A673 (cell line): ENCODE measurements at regions not wholly inside any gene's neighbourhood (a gene's known extent, or its start where the extent isn't known, plus 50 kb on each side); places are given as distances from the start of the nearest gene placed in this dataset.

Source experiments
- BruUV-seq: library from RNA; stranded (reverse); fragments of 400-500 nt; replicated peaks from 2 replicates; lab custom pipeline; 2021; lab: Mats Ljungman, UMichigan
- CTCF ChIA-PET: fragments of 300-600 bp; sonication (Branson Sonifier 250); formaldehyde crosslinking; loops from one replicate; lab custom pipeline; 2022; ENCODE audit warnings: antibody characterized with exemption; lab: Charles Lee
- POLR2A ChIA-PET: fragments of 300-600 bp; sonication (Branson Sonifier 250); formaldehyde crosslinking; loops from one replicate; lab custom pipeline; 2022; ENCODE audit warnings: antibody characterized with exemption; ENCODE audit not compliant: low non-redundant PET; lab: Charles Lee
- DNase-seq: peaks from one replicate; pipeline ENCODE4 v3.0.0-alpha.2; 2015; ENCODE audit warnings: low spot score
- H3K27ac ChIP-seq: fragments of 200-600 bp; sonication (generic); 2 replicates; pipeline ENCODE4 v1.5.1; 2016; ENCODE audit warnings: mixed run types, low read depth, mild to moderate bottlenecking, mixed read lengths, antibody characterized with exemption, low read length; ENCODE audit not compliant: poor library complexity, severe bottlenecking
- H3K27me3 ChIP-seq: fragments of 200-600 bp; sonication (generic); replicated peaks from 2 replicates; pipeline ENCODE4 v1.6.1; 2017; ENCODE audit warnings: mixed run types, low read depth, mild to moderate bottlenecking, mixed read lengths, antibody characterized with exemption, low read length; ENCODE audit not compliant: insufficient read depth, poor library complexity
- H3K36me3 ChIP-seq: fragments of 200-600 bp; sonication (generic); 2 replicates; pipeline ENCODE4 v1.6.1; 2016; ENCODE audit warnings: mixed run types, mild to moderate bottlenecking, mixed read lengths, antibody characterized with exemption, low read length; ENCODE audit not compliant: insufficient read depth, poor library complexity, severe bottlenecking
- H3K4me1 ChIP-seq: fragments of 200-600 bp; sonication (generic); 2 replicates; pipeline ENCODE4 v1.6.1; 2017; ENCODE audit warnings: mixed run types, mild to moderate bottlenecking, mixed read lengths, antibody characterized with exemption, low read length; ENCODE audit not compliant: insufficient read depth, poor library complexity, severe bottlenecking
- H3K4me3 ChIP-seq: fragments of 200-600 bp; sonication (generic); 2 replicates; pipeline ENCODE4 v1.5.1; 2016; ENCODE audit warnings: low read depth, mixed run types, mild to moderate bottlenecking, mixed read lengths, low read length; ENCODE audit not compliant: poor library complexity, severe bottlenecking
- H3K9me3 ChIP-seq: fragments of 200-600 bp; sonication (generic); 2 replicates; pipeline ENCODE4 v1.6.1; 2016; ENCODE audit warnings: mixed run types, low read depth, mild to moderate bottlenecking, mixed read lengths, antibody characterized with exemption, low read length; ENCODE audit not compliant: poor library complexity, severe bottlenecking
- EZH2 ChIP-seq: fragments of 200-600 bp; sonication (generic); IDR thresholded peaks from 2 replicates; pipeline ENCODE4 v1.6.1; 2017; ENCODE audit warnings: borderline replicate concordance, low read depth, mild to moderate bottlenecking, mixed read lengths, antibody characterized with exemption, low read length; ENCODE audit not compliant: poor library complexity, severe bottlenecking
- intact Hi-C: fragments of 100-400 bp; cut with micrococcal nuclease; formaldehyde crosslinking; loops from one replicate; pipeline ENCODE4 v1.10.0; 2022; ENCODE audit not compliant: unreplicated experiment
- TF ChIP-seq, protein P1 (sequence below): fragments of 300-800, 200-600 bp; sonication (generic); conservative IDR thresholded peaks from 2 replicates; pipeline ENCODE4 v1.5.1; 2017; ENCODE audit warnings: low read depth, mild to moderate bottlenecking, antibody characterized with exemption, low read length, moderate library complexity, mixed read lengths

DNA sequence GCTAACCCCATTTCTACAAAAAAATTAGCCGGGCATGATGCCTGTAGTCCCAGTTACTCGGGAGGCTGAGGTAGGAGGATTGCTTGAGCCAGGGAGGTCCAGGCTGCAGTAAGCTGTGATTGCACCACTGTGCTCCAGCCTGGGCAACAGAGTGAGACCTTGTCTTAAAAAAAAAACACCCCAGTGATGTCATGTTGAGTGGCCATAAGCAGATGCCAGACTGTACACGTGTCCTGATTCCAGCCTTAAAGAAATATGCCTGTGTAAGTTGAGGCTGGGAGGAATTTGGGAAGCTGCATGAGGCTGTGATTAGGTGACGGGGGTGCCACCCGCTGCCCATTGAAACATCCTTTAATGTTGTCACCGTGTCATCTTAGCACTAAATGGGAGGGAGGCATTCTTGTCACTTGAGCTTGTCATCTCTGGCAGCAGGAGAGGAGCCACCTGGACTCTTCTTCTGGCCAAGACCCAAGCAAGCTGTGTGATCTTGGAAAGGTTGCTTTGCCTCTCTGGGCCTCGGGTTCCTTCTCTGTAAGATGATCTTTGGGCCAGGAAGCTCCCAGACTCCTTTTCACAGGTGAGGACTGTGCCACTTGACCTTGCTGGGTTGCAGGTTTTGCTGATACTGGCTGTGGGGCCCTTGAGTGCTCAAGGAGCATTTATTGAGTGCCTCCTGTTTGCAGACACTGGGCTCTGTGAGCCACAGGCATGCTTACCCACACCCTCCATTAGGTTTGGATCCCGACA, 98.3 kb upstream of the CIBAR2 start:
- H3K27ac ChIP-seq, result no peak overlapping the region
- POLR2A ChIA-PET, result no interaction called here
- CTCF ChIA-PET, result interaction anchor here (0.6 kb wide), 1 partner anchor 24 kb away, joined by 4 read pairs; no protein-coding TSS in a partner anchor
- H3K9me3 ChIP-seq, result no peaks in the 10 kb centered on the region
- no peaks in the 10 kb centered on the region for H3K27me3 ChIP-seq
- peaks cover 9% of the 10 kb centered on the region for H3K4me1 ChIP-seq
- H3K36me3 ChIP-seq, result no peaks in the 10 kb centered on the region
- intact Hi-C loops, result no loop called here
- no peak for DNase-seq
- BruUV-seq, result no TSS peak
- TF ChIP-seq EZH2, result no peak
- TF ChIP-seq, protein P1, sequence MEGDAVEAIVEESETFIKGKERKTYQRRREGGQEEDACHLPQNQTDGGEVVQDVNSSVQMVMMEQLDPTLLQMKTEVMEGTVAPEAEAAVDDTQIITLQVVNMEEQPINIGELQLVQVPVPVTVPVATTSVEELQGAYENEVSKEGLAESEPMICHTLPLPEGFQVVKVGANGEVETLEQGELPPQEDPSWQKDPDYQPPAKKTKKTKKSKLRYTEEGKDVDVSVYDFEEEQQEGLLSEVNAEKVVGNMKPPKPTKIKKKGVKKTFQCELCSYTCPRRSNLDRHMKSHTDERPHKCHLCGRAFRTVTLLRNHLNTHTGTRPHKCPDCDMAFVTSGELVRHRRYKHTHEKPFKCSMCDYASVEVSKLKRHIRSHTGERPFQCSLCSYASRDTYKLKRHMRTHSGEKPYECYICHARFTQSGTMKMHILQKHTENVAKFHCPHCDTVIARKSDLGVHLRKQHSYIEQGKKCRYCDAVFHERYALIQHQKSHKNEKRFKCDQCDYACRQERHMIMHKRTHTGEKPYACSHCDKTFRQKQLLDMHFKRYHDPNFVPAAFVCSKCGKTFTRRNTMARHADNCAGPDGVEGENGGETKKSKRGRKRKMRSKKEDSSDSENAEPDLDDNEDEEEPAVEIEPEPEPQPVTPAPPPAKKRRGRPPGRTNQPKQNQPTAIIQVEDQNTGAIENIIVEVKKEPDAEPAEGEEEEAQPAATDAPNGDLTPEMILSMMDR, result no peak
- no peak overlapping the region for H3K4me3 ChIP-seq

DNA sequence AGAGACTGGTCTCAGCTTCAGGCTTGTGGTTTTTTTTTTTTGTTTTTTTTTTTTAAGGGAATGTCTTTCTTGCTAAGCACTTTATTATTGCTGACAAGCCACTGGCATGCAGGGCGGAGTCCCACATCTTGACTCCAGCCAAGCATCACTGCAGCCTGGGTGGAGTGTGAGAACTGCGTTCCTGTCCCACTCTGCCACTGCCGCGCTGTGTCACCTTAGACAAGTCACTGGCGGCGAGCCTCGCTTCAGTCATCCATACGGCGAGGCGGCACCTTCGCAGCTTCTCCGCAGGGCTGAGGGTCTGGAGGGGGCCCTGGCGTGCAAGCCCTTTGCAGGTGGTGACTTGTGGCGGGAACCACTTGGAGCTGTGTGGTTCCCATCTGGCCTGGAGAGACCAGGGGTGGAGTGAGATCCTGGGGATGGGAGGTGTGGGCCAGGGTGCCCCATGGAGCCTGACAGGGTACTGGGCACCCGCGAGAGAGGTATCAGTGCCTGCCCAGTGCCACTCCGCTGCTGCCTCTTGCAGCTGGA, 99.1 kb upstream of the CIBAR2 start:
- no peak for DNase-seq
- no peaks in the 10 kb centered on the region for H3K9me3 ChIP-seq
- no peaks in the 10 kb centered on the region for H3K27me3 ChIP-seq
- TF ChIP-seq EZH2, result no peak
- TF ChIP-seq, protein P1, result no peak
- ChIA-PET CTCF (interaction anchor here (0.6 kb wide), 1 partner anchor 24 kb away, joined by 4 read pairs; no protein-coding TSS in a partner anchor), POLR2A (no interaction called here)
- H3K4me3 ChIP-seq, result no peak overlapping the region
- H3K27ac ChIP-seq, result no peak overlapping the region
- H3K36me3 ChIP-seq, result no peaks in the 10 kb centered on the region
- BruUV-seq, result no TSS peak
- peaks cover 3% of the 10 kb centered on the region for H3K4me1 ChIP-seq
- intact Hi-C loops, result no loop called here

DNA sequence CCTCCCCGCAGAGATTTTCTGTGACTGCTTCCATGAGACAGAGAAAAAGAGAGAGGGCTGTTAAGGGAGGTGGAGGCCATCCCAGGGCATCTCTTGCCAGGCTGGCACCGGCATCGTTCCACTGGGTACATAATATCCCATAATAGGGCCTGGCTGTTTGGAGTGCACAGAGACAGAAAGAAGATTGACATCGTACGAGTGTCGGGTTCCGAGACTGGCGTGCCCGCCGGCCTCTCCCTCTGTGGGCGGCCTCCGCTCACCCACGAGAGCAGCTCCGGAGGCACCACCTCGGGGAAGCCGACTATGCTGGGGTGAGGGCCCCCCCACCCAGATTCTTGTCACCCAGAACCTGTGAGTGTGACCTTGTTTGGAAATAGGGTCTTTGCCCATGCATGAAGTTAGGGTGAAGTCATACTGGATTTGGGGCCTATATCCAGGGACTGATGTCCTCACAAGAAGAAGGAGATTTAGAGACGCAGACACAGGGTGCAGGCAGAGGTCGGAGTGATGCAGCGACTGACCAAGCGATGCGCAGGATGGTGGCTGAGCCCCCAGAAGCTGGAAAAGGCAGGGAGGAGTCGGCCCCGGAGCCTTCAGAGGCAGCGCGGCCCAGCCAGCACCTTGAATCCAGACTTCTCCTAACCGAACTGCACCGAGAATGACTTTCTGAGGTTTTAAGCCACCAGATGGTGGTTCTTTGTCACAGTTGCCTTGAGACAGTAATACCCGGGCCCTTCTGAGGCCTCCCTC, 101.8 kb upstream of the CIBAR2 start:
- no TSS peak for BruUV-seq
- H3K4me1 ChIP-seq, result no peaks in the 10 kb centered on the region
- CTCF ChIA-PET, result no interaction called here
- no peak overlapping the region for H3K4me3 ChIP-seq
- H3K27me3 ChIP-seq, result no peaks in the 10 kb centered on the region
- POLR2A ChIA-PET, result no interaction called here
- DNase-seq, result no peak
- intact Hi-C loops, result no loop called here
- TF ChIP-seq EZH2, result no peak
- TF ChIP-seq, protein P1, result no peak
- H3K27ac ChIP-seq, result no peak overlapping the region
- no peaks in the 10 kb centered on the region for H3K36me3 ChIP-seq
- no peaks in the 10 kb centered on the region for H3K9me3 ChIP-seq
